PC-9 (cell line): ENCODE measurements at regions not wholly inside any gene's neighbourhood (a gene's known extent, or its start where the extent isn't known, plus 50 kb on each side); places are given as distances from the start of the nearest gene placed in this dataset.

Experiments
- EZH2 ChIP-seq: fragments of 200-600 bp; sonication (generic); IDR thresholded peaks from 2 replicates; pipeline ENCODE4 v1.8.0; 2017; ENCODE audit warnings: antibody characterized with exemption, low read depth
- TF ChIP-seq, protein P1 (sequence below): fragments of 200-600 bp; sonication (generic); conservative IDR thresholded peaks from 2 replicates; pipeline ENCODE4 v1.6.1; 2017; ENCODE audit warnings: mixed run types, antibody characterized with exemption, mild to moderate bottlenecking, moderate library complexity

DNA sequence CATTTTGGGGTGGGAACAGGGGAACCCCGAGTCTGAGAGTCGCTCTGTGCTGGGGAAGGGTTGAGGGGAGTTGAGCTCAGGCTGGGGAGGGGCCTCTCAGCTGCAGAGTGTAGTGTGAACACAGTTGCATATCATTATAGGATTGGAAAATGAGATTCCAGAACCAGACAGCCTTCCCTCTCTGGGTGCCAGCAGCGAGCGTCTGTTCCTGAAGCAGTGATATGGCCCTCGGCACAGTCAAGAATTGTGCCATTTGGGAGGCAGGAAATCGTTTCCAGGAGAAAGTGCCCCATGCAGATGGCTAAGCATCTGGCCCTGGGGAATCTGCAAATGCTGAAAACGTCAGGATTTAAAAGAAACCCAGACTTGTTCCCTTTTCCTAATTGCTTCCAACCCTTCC, 70.4 kb upstream of the SFSWAP start:
- TF ChIP-seq, protein P1, sequence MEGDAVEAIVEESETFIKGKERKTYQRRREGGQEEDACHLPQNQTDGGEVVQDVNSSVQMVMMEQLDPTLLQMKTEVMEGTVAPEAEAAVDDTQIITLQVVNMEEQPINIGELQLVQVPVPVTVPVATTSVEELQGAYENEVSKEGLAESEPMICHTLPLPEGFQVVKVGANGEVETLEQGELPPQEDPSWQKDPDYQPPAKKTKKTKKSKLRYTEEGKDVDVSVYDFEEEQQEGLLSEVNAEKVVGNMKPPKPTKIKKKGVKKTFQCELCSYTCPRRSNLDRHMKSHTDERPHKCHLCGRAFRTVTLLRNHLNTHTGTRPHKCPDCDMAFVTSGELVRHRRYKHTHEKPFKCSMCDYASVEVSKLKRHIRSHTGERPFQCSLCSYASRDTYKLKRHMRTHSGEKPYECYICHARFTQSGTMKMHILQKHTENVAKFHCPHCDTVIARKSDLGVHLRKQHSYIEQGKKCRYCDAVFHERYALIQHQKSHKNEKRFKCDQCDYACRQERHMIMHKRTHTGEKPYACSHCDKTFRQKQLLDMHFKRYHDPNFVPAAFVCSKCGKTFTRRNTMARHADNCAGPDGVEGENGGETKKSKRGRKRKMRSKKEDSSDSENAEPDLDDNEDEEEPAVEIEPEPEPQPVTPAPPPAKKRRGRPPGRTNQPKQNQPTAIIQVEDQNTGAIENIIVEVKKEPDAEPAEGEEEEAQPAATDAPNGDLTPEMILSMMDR, result no peak
- TF ChIP-seq EZH2, result no peak
